GM18511 (cell line): ENCODE measurements at regions not wholly inside any gene's neighbourhood (a gene's known extent, or its start where the extent isn't known, plus 50 kb on each side); places are given as distances from the start of the nearest gene placed in this dataset.
A peak's percentile ranks its signal among the peaks of the same experiment; 100 is the strongest.

Source experiments
- ATAC-seq: cut with Tn5 transposase; IDR thresholded peaks from one replicate; pipeline ENCODE4 v1.9.1; 2021; ENCODE audit warnings: mild to moderate bottlenecking, moderate library complexity; ENCODE audit not compliant: unreplicated experiment

GRCh38 chr2:8573234-8573941, 108.5 kb upstream of the ID2 start:
- ATAC-seq: no peak

DNA sequence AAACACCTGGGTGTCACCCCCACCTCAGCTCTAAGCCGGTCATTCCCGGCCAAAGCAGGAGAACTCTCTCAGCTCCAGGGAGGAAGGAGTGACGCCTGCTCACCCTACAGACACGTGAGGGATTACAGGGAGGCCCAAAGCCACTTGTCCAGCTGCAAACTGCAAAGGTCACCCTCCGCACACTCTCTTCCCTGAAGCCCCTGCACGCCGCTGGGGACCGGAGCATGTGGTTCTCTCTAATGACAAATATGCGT, 108.0 kb upstream of the ID2 start:
- peak; percentile 7 for ATAC-seq

DNA sequence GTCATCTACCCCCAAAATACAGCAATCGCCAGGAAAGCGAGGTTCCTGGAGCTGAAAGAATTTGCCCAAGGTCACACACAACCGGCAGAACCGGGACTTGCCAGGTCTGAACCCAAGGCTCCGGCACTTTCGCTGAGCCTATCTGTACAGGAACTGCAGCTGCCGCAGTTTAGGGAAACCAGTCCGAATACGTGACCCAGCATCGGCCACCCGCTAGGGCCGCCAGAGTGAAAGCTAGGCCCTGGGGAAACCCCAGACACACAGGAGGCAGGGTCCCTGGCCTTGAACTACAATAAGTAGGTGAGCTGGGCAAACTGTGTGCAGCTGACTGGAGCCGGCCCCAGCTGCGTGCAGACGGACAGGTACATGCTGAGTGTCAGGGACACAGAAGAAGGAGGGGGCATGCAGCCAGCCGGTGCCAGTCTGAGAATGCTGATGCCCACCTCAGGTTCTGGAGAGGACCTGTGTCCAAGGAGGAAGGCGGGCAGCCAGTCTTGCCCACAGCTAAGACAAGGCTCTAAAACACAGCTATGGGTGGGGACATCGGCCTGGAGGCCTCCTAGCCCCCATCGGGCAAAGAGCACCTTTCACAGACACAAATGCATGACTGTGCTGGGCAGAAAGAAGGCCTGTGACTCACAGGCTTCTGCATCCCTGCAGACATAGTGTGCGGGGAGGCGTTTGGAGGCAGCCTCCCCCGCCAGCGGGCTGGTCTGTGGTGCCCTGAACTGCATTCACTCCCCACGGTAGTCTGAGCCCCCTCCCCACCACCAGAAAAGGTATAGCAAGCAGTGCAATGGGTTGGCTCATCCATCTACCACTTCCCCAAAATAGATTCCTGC, 107.4 kb upstream of the ID2 start:
- ATAC-seq: peak; percentile 76

GRCh38 chr2:8575038-8575833, 106.6 kb upstream of the ID2 start:
- ATAC-seq: peak; percentile 45

DNA sequence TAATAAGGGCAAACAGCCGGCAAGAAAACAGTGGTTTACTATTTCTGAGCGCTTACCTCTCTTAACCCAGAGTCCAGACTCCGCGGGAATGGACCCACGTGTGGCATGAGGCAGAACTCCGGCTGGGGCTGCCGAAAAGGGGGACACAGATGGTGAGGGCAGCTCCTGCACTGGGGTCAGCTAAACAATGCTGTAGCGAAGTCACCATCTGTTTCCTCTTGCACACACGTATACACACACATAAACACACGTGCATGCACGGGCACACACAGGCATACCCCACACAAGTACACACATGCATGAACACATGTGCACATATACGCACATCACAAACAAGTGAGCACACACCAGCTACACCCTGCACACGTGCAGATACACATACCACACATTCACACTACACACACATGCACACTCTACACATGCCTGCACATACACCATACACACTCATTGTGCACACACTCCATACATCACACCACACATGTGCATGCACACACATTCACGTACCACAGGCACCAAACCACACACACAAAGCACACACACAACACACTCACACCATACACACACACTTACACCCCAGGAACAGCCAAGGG, 105.9 kb upstream of the ID2 start:
- ATAC-seq: no peak

GRCh38 chr2:8576525-8577167, 105.2 kb upstream of the ID2 start:
- no peak for ATAC-seq

- ATAC-seq: no peak
These were observed 104.3 kb upstream of the ID2 start for GRCh38 chr2:8577573-8577972.

- ATAC-seq: no peak
These were observed 103.3 kb upstream of the ID2 start for GRCh38 chr2:8578335-8579244.

DNA sequence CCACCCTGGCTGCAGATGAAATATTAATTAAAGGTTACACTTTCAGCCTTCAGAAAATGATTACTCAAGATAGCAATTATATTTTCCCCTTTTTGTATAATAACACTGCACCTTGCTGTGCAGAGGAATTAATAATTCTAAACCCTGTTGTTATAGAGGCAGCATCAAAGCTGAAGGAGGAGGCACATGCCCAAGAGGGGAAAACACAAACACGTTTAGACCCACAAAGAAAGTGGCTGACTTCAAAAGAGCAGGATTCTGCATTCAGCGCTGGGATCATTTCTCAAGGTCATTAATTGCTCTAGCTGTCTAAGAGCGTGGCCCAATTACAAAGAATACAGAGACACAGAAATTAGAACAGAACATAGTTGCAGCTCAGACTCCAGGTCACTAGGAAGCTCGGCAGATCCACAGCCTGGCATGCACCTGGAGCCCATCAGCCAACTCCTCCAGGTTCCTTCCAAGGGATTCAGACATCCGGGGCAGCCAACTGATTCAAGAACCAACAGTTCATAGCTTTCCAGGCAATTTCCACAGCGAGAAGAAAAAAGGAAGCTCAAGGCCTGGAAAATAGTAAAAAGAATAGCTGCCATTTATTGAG, 102.3 kb upstream of the ID2 start:
- ATAC-seq: no peak

- no peak for ATAC-seq
These were observed 101.3 kb upstream of the ID2 start for GRCh38 chr2:8580316-8581233.

DNA sequence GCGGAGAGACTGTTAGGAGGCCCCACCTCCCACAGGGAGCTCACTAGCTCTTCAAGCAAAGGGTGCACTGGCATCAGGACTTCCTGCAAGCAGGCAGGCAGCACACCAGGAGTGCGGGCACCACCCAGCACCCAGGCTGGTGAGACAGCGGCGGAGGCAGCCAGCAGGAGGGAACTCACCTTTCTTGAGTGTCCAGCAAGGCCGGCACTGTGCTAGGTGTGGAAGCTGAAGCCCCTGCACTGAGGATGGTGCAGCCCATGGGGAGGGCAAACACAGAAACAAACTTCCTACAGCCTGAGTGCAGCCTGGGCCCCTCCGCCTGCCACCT, 100.7 kb upstream of the ID2 start:
- ATAC-seq: no peak

DNA sequence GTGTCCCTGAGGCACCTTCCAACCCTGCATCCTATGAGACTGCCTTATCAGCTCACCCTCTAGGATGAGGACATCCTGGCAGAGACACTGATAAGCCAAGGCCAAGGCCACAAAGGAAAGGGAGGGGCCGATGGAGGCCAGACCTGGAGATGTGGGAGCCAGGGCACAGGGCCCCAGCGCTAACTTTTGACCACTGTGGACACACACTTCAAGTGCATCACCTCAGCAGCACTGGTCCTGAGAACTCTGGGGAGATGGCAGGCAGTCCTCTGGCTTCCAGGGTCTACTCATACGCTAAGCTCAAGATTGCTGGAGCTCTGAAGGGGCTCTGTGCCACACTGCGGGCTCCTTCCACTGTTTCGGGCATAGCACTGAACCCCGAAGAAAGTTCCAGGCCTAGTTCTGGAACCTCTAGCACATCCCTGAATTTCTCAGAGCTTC, 100.2 kb upstream of the ID2 start:
- no peak for ATAC-seq

- no peak for ATAC-seq
These were observed 99.7 kb upstream of the ID2 start for GRCh38 chr2:8582191-8582590.

GRCh38 chr2:8582651-8583399, 99.0 kb upstream of the ID2 start:
- no peak for ATAC-seq

DNA sequence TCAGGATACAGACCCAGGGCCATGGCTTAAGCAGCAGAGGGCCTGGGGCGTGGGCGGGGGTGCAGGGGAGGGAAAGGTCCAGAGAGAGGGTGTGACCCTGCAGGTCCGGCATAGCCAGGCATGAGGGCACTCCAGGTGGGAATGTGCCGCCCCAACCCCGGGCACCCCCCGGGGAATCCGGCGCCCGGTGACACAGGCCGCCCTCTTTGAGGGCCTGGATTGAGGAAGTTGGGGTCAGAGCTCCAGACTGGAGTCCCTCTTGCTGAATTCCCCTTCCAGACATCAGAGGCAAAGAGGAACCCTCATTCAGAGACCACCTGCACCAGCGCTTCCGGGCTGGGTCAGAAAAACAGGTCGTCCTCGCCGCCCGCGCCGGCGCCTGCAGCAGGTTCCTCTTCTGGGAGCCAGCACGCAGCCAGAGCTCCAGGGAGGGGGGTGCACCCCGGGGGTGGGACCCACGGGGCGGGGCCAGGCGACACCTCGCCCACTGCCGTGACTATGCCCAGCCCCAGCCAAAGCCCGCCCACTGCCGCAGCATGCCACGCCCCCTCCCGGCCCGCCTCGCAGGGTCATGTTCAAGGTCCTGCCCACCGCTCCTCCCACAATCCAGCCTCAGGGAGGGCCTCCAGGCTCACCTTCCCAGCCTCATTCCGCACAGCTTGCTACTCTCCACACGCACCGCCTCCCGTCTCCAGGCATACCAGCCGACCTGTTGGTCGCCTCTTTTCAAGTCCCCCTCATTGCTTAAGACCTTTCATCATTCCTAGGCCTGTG, 98.3 kb upstream of the ID2 start:
- peak; percentile 86 for ATAC-seq

- no peak for ATAC-seq
These were observed 97.4 kb upstream of the ID2 start for GRCh38 chr2:8584174-8585066.
